GM19025 (cell line): ENCODE measurements at regions not wholly inside any gene's neighbourhood (a gene's known extent, or its start where the extent isn't known, plus 50 kb on each side); places are given as distances from the start of the nearest gene placed in this dataset.
"Not testable (repeated sequence)": the region's sequence is repeated elsewhere in the genome, so short reads cannot be mapped to it uniquely, and the experiment has no call there.

Experiments used
- ATAC-seq: cut with Tn5 transposase; IDR thresholded peaks from one replicate; pipeline ENCODE4 v1.9.1; 2021; ENCODE audit warnings: mild to moderate bottlenecking, low read depth, moderate library complexity; ENCODE audit not compliant: unreplicated experiment

DNA sequence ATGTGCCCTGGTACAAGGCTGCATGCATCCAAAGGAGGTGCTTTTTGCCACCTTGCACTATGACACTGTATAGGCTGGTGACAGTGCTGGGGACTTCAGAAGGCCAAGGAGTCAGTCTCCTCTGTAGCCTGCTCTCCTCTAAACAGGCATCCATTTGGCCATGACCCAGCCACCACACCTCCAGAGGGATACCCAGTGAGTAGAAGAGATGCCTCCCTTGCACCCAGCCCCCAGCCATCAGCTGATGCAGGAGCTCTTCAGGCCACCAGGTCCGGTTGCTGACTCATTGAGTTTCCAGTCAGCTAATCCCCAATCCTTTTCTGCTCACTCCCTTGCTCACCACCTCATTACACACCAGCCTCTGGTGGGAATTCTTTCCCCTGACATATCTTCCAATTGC, 99.8 kb downstream of the PJA1 start:
- no peak for ATAC-seq

- no peak for ATAC-seq
Measured at GRCh38 chrX:69063486-69063885, 101.8 kb downstream of the PJA1 start.

DNA sequence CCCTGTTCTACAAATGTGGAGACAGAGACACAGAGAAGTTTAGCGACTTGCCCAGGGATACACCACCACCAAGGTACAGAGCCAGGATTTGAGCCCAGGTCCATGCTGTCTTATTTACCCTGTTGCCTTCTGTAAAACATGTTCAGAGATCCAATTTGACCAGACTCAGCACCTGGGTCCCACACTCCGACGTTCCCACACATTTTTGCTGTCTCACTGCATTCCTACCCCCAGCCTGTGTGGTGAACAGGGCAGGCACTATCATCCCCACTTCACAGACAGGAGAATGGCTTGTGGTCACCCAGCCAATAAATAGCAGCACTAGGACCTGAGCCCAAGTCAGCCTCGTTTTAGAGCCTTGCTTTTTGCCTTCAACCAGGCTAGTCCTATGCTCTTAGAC, 102.8 kb downstream of the PJA1 start:
- no peak for ATAC-seq

DNA sequence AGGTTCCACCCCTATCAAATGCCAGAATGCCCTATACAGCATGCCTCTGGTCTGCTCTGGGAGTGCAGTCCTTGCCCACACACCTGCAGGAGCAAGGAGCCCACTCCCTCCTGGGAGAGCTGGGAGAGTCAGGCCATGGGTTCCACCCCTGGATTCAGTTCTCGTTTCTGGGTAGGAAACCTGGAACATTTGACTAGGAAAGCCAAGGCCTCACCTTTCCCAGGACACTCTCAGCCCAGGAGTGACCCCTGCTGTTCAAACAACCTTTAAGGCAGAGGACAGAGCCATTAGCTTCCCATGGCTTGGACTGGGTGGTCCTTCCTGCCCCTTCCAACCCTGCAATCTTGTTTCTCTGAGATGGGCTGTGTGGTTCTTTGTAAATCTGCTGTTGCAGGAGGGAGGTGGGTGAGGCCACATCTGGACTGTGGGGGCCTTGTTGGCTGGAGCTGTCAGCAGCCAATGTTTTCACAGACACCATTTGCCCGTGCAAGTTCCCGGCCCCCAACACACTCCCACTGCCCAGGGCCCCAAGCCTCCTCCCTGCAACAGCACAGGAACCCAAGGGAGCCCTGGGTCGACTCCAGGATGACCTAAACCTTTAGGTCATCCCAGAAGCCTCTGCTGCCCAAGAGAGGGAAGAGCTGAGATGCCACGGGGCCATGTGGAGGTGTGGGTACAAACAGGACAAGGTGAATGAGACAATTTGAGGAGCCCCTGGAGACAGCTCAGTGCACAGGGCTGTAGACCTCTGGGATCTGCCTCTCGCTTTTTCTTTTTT, 104.4 kb downstream of the PJA1 start:
- ATAC-seq = no peak

DNA sequence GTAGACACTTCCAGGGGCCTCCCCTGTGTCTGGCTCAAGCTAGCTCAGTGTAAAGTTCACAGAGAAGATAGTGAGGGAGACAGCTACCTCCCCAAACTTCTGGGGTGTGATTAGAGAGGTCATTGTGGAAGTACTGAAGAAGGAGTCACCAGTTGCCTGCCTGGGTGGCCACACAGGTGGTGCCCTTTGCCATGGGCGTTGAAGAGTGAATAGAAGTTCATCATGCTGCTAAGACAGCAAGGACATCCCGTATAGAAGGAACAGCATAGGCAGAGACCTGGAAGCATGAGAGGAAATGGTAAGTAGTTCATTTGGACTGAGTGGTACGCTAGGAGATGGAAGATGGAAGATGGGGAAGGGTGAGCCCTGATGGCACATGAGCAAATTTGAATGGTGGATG, 110.1 kb downstream of the PJA1 start:
- no peak for ATAC-seq

- ATAC-seq = not testable (repeated sequence)
Measured at GRCh38 chrX:69054497-69054896, 110.8 kb downstream of the PJA1 start.

GRCh38 chrX:69051901-69052300, 113.4 kb downstream of the PJA1 start:
- ATAC-seq = peak; percentile 41

GRCh38 chrX:69050051-69050765, 115.0 kb downstream of the PJA1 start:
- no peak for ATAC-seq

DNA sequence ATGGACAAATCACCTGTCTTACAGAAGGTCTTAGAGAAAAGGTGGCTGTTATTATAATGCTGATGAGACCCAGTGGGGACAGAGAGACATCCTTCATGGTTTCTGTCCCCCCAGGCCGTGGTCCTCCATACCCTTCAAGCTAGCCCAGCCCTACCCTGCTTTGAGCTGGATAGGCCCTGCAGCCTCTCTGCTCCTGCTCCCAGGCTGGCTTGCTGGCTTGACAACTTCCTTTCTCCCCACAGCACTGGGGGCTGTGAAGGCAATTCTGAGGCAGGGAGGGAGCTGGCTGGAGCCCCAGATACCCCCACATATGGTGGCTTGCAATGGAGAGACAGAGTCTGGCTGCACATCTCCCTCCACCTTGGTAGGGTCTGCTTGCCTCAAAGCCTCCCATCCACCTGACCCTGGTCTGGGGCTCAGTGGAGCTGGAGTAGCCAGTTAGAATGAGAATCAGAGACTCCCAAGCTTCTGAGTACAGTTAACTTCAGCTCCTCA, 118.2 kb downstream of the PJA1 start:
- ATAC-seq = no peak

- no peak for ATAC-seq
Measured at GRCh38 chrX:69045616-69046345, 119.5 kb downstream of the PJA1 start.

DNA sequence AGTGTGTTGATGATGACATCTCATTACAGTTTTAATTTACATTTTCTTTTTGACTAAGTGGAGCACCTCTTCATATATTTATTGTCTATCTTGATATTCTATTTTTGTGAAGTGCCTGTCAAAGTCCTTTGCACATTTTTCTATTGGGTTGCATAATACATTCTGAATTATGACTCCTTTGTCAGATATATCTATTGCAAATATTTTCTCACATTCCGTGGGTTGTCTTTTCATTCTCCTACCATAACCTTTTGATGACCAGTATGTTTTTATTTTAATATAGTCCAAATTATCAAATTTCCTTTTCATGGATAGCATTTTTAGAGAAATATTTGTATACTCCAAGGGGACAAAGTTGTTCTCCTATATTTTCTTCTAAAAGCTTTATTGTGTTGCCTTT, 126.4 kb downstream of the PJA1 start:
- ATAC-seq = no peak

DNA sequence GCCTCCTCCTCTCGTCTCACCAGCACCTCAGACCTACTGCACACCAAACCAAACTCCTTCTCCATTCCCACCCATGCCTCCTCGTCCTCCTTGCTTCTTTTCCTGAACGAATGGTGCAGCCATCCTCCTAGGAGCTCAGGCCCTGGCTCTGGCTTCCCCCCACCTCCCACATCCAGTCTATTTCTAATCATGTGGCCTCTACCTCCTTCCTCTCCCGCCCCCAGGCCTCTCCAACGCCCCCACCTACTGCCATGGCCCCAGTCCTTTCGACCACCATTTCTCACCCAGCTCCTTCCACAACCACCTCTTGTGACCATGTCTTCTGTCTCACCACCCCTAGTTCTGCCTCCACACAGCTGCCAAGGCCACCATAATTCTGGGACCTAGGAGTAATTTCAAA, 127.1 kb downstream of the PJA1 start:
- no peak for ATAC-seq

GRCh38 chrX:69037786-69038185, 127.5 kb downstream of the PJA1 start:
- no peak for ATAC-seq

GRCh38 chrX:69036674-69037573, 128.3 kb downstream of the PJA1 start:
- no peak for ATAC-seq

GRCh38 chrX:69034451-69034850, 130.8 kb downstream of the PJA1 start:
- ATAC-seq = no peak

- ATAC-seq = no peak
Measured at GRCh38 chrX:69033936-69034335, 131.3 kb downstream of the PJA1 start.

DNA sequence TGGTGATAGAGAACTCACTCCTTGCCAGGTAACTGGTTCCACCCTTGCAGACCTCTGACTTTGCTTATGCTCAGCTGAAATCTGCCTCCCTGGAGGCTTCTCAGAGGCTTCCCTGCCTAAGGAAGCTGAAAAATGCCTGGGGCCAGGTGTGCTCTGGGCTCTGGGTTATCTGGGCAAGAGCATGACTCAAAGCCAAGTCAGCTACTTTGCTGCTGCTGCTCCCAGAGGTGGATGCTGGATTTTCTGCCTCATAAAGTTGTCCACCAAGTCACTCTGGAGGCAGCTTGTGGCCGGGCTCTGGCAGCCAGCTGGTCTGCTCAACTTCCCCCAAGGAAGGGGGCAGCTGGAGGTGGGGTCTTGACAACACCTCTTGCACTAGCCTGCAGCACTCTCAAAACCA, 132.7 kb downstream of the PJA1 start:
- ATAC-seq = no peak

- ATAC-seq = no peak
Measured at GRCh38 chrX:69031971-69032391, 133.3 kb downstream of the PJA1 start.

DNA sequence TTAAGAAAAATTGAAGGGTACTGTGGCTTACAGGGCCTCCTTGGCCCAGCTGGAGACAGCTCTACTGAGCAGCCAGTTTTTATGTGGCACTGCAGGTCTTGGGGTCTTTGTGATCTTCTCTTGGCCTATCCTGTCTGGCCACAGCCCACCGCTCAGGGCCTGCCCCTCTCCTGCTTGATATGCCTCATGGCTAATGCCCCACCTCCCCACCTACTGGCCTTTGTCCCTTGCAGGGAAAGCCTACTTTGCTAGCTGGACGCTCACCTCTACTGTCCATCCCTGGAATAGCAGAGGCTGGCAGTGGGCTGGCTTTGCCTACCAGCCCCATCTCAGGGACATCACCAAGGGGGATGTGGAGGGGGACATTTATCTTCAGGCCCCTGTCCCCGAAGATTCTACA, 134.1 kb downstream of the PJA1 start:
- no peak for ATAC-seq

DNA sequence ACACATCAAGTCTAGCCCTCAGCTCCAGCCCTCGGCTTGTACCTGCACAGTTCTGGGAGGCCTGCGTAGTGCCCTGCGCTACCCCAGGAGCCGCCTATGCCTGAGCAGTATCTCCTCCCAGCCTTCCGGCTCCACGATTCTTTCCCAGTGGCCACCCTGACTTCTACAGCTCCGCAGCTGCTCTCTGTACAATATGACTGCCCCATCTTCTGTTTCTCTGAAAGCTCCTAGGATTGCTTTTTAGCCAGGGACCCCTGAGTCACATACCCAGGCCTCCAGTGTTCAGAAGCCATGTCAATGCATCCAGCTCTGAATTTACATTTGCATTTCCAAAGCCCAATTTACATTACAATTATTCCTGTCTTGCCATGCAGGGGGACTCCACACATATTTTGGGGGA, 135.5 kb downstream of the PJA1 start:
- no peak for ATAC-seq
